Panc1 (cell line): ENCODE measurements at regions not wholly inside any gene's neighbourhood (a gene's known extent, or its start where the extent isn't known, plus 50 kb on each side); places are given as distances from the start of the nearest gene placed in this dataset.

Experiments used
- ATAC-seq: fragments of 200-7000 bp; cut with Tn5 transposase; 2 replicates; pipeline ENCODE4 v1.9.1; 2020; ENCODE audit warnings: mild to moderate bottlenecking, moderate library complexity
- BruUV-seq: library from RNA; stranded (reverse); fragments of 400-500 nt; replicated peaks from 2 replicates; lab custom pipeline; 2021; lab: Mats Ljungman, UMichigan
- CTCF ChIA-PET: fragments of 300-600 bp; sonication (Branson Sonifier 250); formaldehyde crosslinking; loops from one replicate; lab custom pipeline; 2022; ENCODE audit warnings: antibody characterized with exemption; lab: Charles Lee
- POLR2A ChIA-PET: fragments of 300-600 bp; sonication (Branson Sonifier 250); formaldehyde crosslinking; loops from one replicate; lab custom pipeline; 2022; ENCODE audit warnings: antibody characterized with exemption; lab: Charles Lee
- DNase-seq: peaks from one replicate; pipeline ENCODE4 v3.0.0-alpha.2; 2010; ENCODE audit warnings: low read depth, low spot score
- H3K27ac ChIP-seq: 2 replicates; pipeline ENCODE4 v1.5.1; 2011; ENCODE audit warnings: mild to moderate bottlenecking, low read length, inconsistent platforms
- H3K27me3 ChIP-seq: fragments of 200-500 bp; sonication (Bioruptor generic); 2 replicates; pipeline ENCODE4 v1.6.0; 2014; ENCODE audit warnings: low read length, inconsistent platforms; ENCODE audit not compliant: control insufficient read depth, insufficient read depth
- H3K36me3 ChIP-seq: fragments of 200-500 bp; sonication (Bioruptor generic); 2 replicates; pipeline ENCODE4 v1.5.1; 2014; ENCODE audit warnings: inconsistent platforms, mild to moderate bottlenecking, low read length, moderate library complexity; ENCODE audit not compliant: control insufficient read depth, insufficient read depth
- H3K4me1 ChIP-seq: 2 replicates; pipeline ENCODE4 v1.5.1; 2011; ENCODE audit warnings: inconsistent platforms, mild to moderate bottlenecking, low read length, moderate library complexity; ENCODE audit not compliant: control insufficient read depth, insufficient read depth
- H3K4me3 ChIP-seq, 2 experiments: 2 replicates each; pipeline ENCODE4 v1.5.1; 2011 to 2012; ENCODE audit warnings: low read depth in 2 of 2, low read length in 2 of 2, mild to moderate bottlenecking in 2 of 2, inconsistent platforms in 1 of 2, moderate library complexity in 1 of 2
- H3K9me3 ChIP-seq: fragments of 200-500 bp; sonication (Bioruptor generic); 2 replicates; pipeline ENCODE4 v1.5.1; 2014; ENCODE audit warnings: low read depth, mild to moderate bottlenecking, inconsistent platforms, low read length, moderate library complexity; ENCODE audit not compliant: control insufficient read depth, insufficient read depth
- POLR2AphosphoS5 ChIP-seq: IDR thresholded peaks from 2 replicates; pipeline ENCODE4 v1.6.1; 2012; ENCODE audit warnings: mild to moderate bottlenecking, low read depth, low read length, moderate library complexity
- SIN3A ChIP-seq: IDR thresholded peaks from 2 replicates; pipeline ENCODE4 v1.6.1; 2012; ENCODE audit warnings: low read depth, mild to moderate bottlenecking, low read length, moderate library complexity, borderline replicate concordance; ENCODE audit not compliant: insufficient read depth
- TCF7L2 ChIP-seq: IDR thresholded peaks from 2 replicates; pipeline ENCODE4 v1.6.1; 2011; ENCODE audit warnings: mild to moderate bottlenecking, low read depth, low read length, inconsistent platforms
- in situ Hi-C: cut with HindIII; loops from 2 replicates; pipeline ENCODE4 v1.10.0; 2016; ENCODE audit warnings: low sequenced_read_pairs, low pct_unique_long_range_greater_than_20kb
- intact Hi-C: fragments of 100-400 bp; cut with micrococcal nuclease; formaldehyde crosslinking; loops from one replicate; pipeline ENCODE4 v1.10.0; 2022; ENCODE audit not compliant: unreplicated experiment
- TF ChIP-seq, protein P1 (sequence below): fragments of 450-650 bp; IDR thresholded peaks from 2 replicates; pipeline ENCODE4 v1.5.1; 2017; ENCODE audit warnings: mild to moderate bottlenecking
- TF ChIP-seq, protein P2 (sequence below), 2 experiments: IDR thresholded peaks; 2 replicates each; pipeline ENCODE4 v1.6.1; 2011 to 2012; ENCODE audit warnings: low read depth in 2 of 2, control low read depth in 1 of 2, low read length in 1 of 2, mild to moderate bottlenecking in 1 of 2, moderate library complexity in 1 of 2; ENCODE audit not compliant: insufficient read depth in 1 of 2

GRCh38 chr9:3125602-3126405 lies 281.9 kb upstream of the PUM3 start:
- intact Hi-C loops = no loop called here
- BruUV-seq = no TSS peak

DNA sequence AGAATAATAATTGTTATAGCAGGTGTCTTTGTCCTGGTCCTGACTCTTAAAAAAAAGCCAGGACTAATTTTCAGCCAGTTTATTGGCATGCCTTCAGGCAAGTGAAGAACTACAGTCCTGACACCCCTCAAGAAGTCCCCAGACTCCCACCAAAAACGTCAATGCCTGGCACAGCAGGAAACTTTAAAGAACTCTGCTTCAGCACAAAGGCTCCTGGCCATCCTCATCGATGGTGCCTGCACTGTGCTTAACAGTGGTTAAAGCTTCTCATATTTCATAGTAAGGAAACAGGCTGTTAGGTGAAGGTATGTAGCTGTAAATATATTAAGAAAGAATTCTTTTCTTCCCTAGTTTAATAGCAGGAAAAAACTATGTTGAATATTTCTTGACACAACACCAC lies 280.1 kb upstream of the PUM3 start:
- POLR2A ChIA-PET = no interaction called here
- in situ Hi-C loops (no loop called here), intact Hi-C loops (no loop called here)
- CTCF ChIA-PET = no interaction called here
- BruUV-seq = no TSS peak
- no peaks in the 10 kb centered on the region for H3K27me3 ChIP-seq
- no peak overlapping the region for H3K27ac ChIP-seq
- H3K36me3 ChIP-seq = no peaks in the 10 kb centered on the region
- H3K9me3 ChIP-seq = no peaks in the 10 kb centered on the region
- no peak for DNase-seq
- no peak overlapping the region for H3K4me3 ChIP-seq
- no peaks in the 10 kb centered on the region for H3K4me1 ChIP-seq
- no peak for ATAC-seq
- TF ChIP-seq SIN3A = no peak
- TF ChIP-seq, protein P1, sequence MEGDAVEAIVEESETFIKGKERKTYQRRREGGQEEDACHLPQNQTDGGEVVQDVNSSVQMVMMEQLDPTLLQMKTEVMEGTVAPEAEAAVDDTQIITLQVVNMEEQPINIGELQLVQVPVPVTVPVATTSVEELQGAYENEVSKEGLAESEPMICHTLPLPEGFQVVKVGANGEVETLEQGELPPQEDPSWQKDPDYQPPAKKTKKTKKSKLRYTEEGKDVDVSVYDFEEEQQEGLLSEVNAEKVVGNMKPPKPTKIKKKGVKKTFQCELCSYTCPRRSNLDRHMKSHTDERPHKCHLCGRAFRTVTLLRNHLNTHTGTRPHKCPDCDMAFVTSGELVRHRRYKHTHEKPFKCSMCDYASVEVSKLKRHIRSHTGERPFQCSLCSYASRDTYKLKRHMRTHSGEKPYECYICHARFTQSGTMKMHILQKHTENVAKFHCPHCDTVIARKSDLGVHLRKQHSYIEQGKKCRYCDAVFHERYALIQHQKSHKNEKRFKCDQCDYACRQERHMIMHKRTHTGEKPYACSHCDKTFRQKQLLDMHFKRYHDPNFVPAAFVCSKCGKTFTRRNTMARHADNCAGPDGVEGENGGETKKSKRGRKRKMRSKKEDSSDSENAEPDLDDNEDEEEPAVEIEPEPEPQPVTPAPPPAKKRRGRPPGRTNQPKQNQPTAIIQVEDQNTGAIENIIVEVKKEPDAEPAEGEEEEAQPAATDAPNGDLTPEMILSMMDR = no peak
- TF ChIP-seq, protein P2, sequence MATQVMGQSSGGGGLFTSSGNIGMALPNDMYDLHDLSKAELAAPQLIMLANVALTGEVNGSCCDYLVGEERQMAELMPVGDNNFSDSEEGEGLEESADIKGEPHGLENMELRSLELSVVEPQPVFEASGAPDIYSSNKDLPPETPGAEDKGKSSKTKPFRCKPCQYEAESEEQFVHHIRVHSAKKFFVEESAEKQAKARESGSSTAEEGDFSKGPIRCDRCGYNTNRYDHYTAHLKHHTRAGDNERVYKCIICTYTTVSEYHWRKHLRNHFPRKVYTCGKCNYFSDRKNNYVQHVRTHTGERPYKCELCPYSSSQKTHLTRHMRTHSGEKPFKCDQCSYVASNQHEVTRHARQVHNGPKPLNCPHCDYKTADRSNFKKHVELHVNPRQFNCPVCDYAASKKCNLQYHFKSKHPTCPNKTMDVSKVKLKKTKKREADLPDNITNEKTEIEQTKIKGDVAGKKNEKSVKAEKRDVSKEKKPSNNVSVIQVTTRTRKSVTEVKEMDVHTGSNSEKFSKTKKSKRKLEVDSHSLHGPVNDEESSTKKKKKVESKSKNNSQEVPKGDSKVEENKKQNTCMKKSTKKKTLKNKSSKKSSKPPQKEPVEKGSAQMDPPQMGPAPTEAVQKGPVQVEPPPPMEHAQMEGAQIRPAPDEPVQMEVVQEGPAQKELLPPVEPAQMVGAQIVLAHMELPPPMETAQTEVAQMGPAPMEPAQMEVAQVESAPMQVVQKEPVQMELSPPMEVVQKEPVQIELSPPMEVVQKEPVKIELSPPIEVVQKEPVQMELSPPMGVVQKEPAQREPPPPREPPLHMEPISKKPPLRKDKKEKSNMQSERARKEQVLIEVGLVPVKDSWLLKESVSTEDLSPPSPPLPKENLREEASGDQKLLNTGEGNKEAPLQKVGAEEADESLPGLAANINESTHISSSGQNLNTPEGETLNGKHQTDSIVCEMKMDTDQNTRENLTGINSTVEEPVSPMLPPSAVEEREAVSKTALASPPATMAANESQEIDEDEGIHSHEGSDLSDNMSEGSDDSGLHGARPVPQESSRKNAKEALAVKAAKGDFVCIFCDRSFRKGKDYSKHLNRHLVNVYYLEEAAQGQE (IDR thresholded peaks at IDR 0.05; ENCODE audit: insufficient read depth in 1 of 2, low read depth in 2 of 2, low read length in 1 of 2) = no peak
- TF ChIP-seq POLR2AphosphoS5 = no peak
- TF ChIP-seq TCF7L2 = no peak

More at GRCh38 chr9:3125602-3126405, 281.9 kb upstream of the PUM3 start:
- no peaks in the 10 kb centered on the region for H3K9me3 ChIP-seq
- DNase-seq = no peak
- ChIA-PET POLR2A (no interaction called here), CTCF (no interaction called here)
- H3K36me3 ChIP-seq = no peaks in the 10 kb centered on the region
- in situ Hi-C loops = no loop called here
- H3K27ac ChIP-seq = no peak overlapping the region
- no peaks in the 10 kb centered on the region for H3K4me1 ChIP-seq
- no peaks in the 10 kb centered on the region for H3K27me3 ChIP-seq
- ATAC-seq = no peak
- TF ChIP-seq, protein P2 (IDR thresholded peaks at IDR 0.05; ENCODE audit: insufficient read depth in 1 of 2, low read depth in 2 of 2, low read length in 1 of 2) = no peak
- TF ChIP-seq SIN3A (no peak), POLR2AphosphoS5 (no peak), TCF7L2 (no peak)
- TF ChIP-seq, protein P1 = no peak
- H3K4me3 ChIP-seq = no peak overlapping the region
